Endothelial cell of umbilical vein (primary cell): ENCODE measurements at regions not wholly inside any gene's neighbourhood (a gene's known extent, or its start where the extent isn't known, plus 50 kb on each side); places are given as distances from the start of the nearest gene placed in this dataset.

ENCODE experiments used
- CTCF ChIP-seq, 2 donors: IDR thresholded peaks; 1 replicate in 1 of 2; 2 replicates in 1 of 2; pipeline ENCODE4 v1.5.1; 2011; ENCODE audit warnings: low read length in 2 of 2, mild to moderate bottlenecking in 2 of 2, moderate library complexity in 2 of 2, control low read depth in 1 of 2, inconsistent platforms in 1 of 2, low read depth in 1 of 2; ENCODE audit not compliant: insufficient read depth in 1 of 2; ENCODE audit errors: extremely low read depth in 1 of 2
- EZH2 ChIP-seq: IDR thresholded peaks from 2 replicates; pipeline ENCODE4 v1.6.1; 2012; ENCODE audit warnings: borderline replicate concordance, low read depth, mild to moderate bottlenecking, moderate library complexity, low read length, inconsistent platforms; ENCODE audit not compliant: severe bottlenecking
- JUN ChIP-seq: IDR thresholded peaks from 2 replicates; pipeline ENCODE4 v1.6.1; 2011; ENCODE audit warnings: borderline replicate concordance, low read depth; ENCODE audit not compliant: insufficient read length, insufficient read depth
- MAX ChIP-seq: IDR thresholded peaks from 2 replicates; pipeline ENCODE4 v1.6.1; 2011; ENCODE audit not compliant: insufficient read depth, insufficient read length
- POLR2A ChIP-seq: IDR thresholded peaks from 2 replicates; pipeline ENCODE4 v1.6.1; 2012; ENCODE audit warnings: low read depth, mild to moderate bottlenecking, control low read depth, low read length
- POLR2AphosphoS5 ChIP-seq: IDR thresholded peaks from 2 replicates; pipeline ENCODE4 v1.6.1; 2012; ENCODE audit warnings: low read depth, mild to moderate bottlenecking, control low read depth, low read length, moderate library complexity; ENCODE audit not compliant: insufficient read depth

GRCh38 chr6:155974359-155974758, 518.7 kb upstream of the NOX3 start:
- TF ChIP-seq EZH2 (no peak), MAX (no peak), CTCF (IDR thresholded peaks at IDR 0.05; ENCODE audit: extremely low read depth in 1 of 2, insufficient read depth in 1 of 2, low read depth in 1 of 2, low read length in 2 of 2) (no peak), POLR2A (no peak), JUN (no peak), POLR2AphosphoS5 (no peak)
